Left lung (tissue), 4 donors: ENCODE measurements at regions not wholly inside any gene's neighbourhood (a gene's known extent, or its start where the extent isn't known, plus 50 kb on each side); places are given as distances from the start of the nearest gene placed in this dataset.
"Not testable (repeated sequence)": the region's sequence is repeated elsewhere in the genome, so short reads cannot be mapped to it uniquely, and the experiment has no call there.

Source experiments
- ATAC-seq: fragments of 200-7000 bp; cut with Tn5 transposase; one replicate; pipeline ENCODE4 v1.9.1; 2020; ENCODE audit warnings: moderate library complexity
- DNase-seq, 4 donors: peaks; one replicate each; pipeline ENCODE4 v3.0.0-alpha.2; 2013 to 2020
- H3K27ac ChIP-seq, 2 donors: fragments of 200-600 bp; sonication (generic) in 1 of 2; one replicate each; pipeline versions ENCODE4 v1.5.0 to v1.8.0; 2020 to 2021
- H3K27me3 ChIP-seq, 2 donors: fragments of 200-600 bp; sonication (generic) in 1 of 2; one replicate each; pipeline versions ENCODE4 v1.5.0 to v1.8.0; 2020 to 2021
- H3K36me3 ChIP-seq, 2 donors: fragments of 200-600 bp; sonication (generic) in 1 of 2; one replicate each; pipeline versions ENCODE4 v1.5.0 to v1.8.0; 2020 to 2021
- H3K4me1 ChIP-seq, 2 donors: fragments of 200-600 bp; one replicate each; pipeline ENCODE4 v1.8.0; 2021
- H3K4me3 ChIP-seq, 2 donors: fragments of 200-600 bp; sonication (generic) in 1 of 2; one replicate each; pipeline versions ENCODE4 v1.5.0 to v1.8.0; 2020 to 2021; ENCODE audit warnings: mild to moderate bottlenecking in 1 of 2
- H3K9me3 ChIP-seq, 2 donors: fragments of 200-600 bp; sonication (generic) in 1 of 2; one replicate each; pipeline versions ENCODE4 v1.5.0 to v1.8.0; 2020 to 2021
- intact Hi-C, 2 donors: fragments of 100-400 bp; cut with DNase I; formaldehyde crosslinking; loops; one replicate each; pipeline versions ENCODE4 v1.11.2 to v1.14.2; 2022
- TF ChIP-seq, protein P1 (sequence below), 2 donors: fragments of 200-600 bp; sonication (generic) in 1 of 2; IDR thresholded peaks; one replicate each; pipeline versions ENCODE4 v1.5.0 to v1.8.0; 2021; ENCODE audit warnings: antibody characterized with exemption in 2 of 2
- donor health status: DM: no; HTN: yes; CAD: no.
- donor health status: DM: no; HTN: no; CAD: no.

DNA sequence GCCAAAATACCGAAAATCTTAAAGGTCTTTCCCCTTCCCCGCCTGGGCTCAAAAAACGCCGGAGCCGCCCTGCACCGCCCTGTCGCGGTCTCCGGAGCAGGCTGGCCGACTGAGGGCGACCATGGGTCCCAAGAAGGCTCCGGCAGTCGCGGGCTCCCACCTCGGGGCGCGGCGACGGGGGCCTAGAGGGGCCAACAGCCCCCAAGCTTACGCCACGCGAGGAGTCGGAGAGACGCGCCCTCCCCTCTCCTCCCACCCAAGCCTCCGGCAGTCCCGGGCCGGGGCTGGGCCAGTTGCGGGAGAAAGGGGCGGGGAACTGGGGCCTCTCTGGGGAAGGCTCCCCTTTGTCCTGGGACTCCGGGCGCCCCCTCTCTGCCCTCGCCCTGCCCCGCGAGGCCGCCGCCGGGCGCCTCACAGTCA lies 69.2 kb downstream of the GOLGA8B start:
- no peak for ATAC-seq
- peaks cover 0 to 13% of the 10 kb centered on the region in 2 donors for H3K4me1 ChIP-seq
- DNase-seq = peak in 3 of 4 donors; percentile 69 to 86 (median 82)
- no peaks in the 10 kb centered on the region for H3K36me3 ChIP-seq
- TF ChIP-seq, protein P1, sequence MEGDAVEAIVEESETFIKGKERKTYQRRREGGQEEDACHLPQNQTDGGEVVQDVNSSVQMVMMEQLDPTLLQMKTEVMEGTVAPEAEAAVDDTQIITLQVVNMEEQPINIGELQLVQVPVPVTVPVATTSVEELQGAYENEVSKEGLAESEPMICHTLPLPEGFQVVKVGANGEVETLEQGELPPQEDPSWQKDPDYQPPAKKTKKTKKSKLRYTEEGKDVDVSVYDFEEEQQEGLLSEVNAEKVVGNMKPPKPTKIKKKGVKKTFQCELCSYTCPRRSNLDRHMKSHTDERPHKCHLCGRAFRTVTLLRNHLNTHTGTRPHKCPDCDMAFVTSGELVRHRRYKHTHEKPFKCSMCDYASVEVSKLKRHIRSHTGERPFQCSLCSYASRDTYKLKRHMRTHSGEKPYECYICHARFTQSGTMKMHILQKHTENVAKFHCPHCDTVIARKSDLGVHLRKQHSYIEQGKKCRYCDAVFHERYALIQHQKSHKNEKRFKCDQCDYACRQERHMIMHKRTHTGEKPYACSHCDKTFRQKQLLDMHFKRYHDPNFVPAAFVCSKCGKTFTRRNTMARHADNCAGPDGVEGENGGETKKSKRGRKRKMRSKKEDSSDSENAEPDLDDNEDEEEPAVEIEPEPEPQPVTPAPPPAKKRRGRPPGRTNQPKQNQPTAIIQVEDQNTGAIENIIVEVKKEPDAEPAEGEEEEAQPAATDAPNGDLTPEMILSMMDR (IDR thresholded peaks at IDR 0.05) = no peak
- H3K27me3 ChIP-seq = peaks cover 0 to 90% of the 10 kb centered on the region in 2 donors
- intact Hi-C loops = no loop called here
- peak overlapping the region in 1 of 2 donors; percentile 47 for H3K4me3 ChIP-seq
- H3K27ac ChIP-seq = peak overlapping the region in 1 of 2 donors; percentile 20
- H3K9me3 ChIP-seq = no peaks in the 10 kb centered on the region

DNA sequence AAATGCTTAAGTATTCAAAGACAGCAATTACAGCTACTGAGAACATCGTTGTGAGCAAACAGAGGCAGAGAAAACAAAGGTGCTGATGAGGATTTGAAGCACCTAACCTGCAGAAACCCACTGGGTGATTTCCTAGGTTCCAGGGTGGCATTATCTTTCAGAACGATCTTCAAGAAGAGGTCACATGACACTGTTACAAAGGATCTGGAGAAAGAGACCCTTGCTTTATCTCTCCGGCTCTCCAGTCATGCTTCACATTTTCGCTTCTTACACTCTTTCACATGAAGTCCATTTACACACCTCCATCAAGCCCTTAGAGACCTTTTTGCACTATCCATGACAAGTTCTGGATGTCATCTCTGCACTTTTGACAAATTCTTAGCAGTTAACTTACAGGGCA lies 70.8 kb downstream of the GOLGA8B start:
- Histone ChIP-seq H3K27ac (no peak overlapping the region), H3K27me3 (peaks cover 0 to 80% of the 10 kb centered on the region in 2 donors), H3K36me3 (no peaks in the 10 kb centered on the region), H3K4me1 (peaks cover 0 to 13% of the 10 kb centered on the region in 2 donors), H3K4me3 (no peak overlapping the region), H3K9me3 (no peaks in the 10 kb centered on the region)
- ATAC-seq (no peak), DNase-seq (no peak)
- TF ChIP-seq, protein P1 (IDR thresholded peaks at IDR 0.05) = no peak
- intact Hi-C loops = no loop called here

DNA sequence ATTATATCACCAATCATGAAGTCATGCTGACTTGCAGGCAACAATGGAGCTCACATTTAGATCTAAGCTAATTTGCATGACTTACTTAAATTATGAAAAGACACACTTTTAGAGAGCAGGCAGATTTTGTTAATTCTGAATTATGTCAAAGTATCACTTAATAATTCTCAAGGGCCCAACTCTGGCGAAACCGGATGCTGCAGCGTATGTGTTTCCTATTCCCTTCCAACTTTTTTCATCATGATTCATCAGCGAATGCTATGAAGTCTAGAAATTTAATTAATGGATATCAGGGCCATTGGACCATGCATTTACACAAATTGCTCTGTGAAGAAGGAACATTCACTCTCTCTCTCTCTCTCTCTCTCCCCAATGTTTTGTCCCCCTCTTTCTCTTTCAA lies 63.5 kb upstream of the GOLGA8A start:
- Histone ChIP-seq H3K9me3 (no peaks in the 10 kb centered on the region), H3K36me3 (no peaks in the 10 kb centered on the region), H3K4me3 (no peak overlapping the region), H3K27ac (no peak overlapping the region), H3K4me1 (no peaks in the 10 kb centered on the region), H3K27me3 (peaks cover 0 to 57% of the 10 kb centered on the region in 2 donors)
- TF ChIP-seq, protein P1 (IDR thresholded peaks at IDR 0.05) = no peak
- intact Hi-C loops = no loop called here
- DNase-seq = no peak
- ATAC-seq = no peak

DNA sequence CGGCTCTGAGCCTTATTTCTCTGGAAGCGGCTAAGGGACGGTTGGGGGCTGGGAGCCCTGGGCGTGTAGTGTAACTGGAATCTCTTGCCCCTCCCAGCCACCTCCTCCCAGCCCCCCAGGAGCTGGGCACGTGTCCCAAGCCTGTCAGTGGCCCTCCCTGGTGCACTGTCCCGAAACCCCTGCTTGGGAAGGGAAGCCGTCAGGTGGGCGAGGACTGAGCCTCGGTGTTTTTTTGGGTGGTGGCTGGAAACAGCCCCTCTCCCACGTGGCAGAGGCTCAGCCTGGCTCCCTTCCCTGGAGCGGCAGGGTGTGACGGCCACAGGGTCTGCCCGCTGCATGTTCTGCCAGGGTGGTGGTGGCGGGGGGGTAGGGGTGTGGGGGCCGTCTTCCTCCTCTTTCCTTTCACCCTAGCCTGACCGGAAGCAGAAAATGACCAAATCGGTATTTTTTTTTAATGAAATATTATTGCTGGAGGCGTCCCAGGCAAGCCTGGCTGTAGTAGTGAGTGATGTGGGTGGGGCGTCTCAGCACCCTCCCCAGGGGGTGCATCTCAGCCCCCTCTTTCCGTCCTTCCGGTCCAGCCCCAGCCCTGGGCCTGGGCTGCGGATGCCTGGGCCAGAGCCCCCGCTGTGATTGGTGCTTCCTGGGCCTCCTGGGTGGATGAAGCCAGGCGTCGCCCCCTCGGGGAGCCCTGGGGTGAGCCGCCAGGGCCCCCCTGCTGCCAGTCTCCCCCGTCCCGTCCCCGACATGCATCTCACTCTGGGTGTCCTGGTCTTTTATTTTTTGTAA lies 58.8 kb upstream of the GOLGA8A start:
- Histone ChIP-seq H3K36me3 (no peaks in the 10 kb centered on the region), H3K9me3 (no peaks in the 10 kb centered on the region), H3K4me1 (peaks cover 0 to 7% of the 10 kb centered on the region in 2 donors), H3K4me3 (no peak overlapping the region), H3K27me3 (peaks cover 0 to 97% of the 10 kb centered on the region in 2 donors), H3K27ac (no peak overlapping the region)
- intact Hi-C loops = no loop called here
- ATAC-seq = no peak
- TF ChIP-seq, protein P1 (IDR thresholded peaks at IDR 0.05) = no peak
- peak in 1 of 4 donors; percentile 70 for DNase-seq

DNA sequence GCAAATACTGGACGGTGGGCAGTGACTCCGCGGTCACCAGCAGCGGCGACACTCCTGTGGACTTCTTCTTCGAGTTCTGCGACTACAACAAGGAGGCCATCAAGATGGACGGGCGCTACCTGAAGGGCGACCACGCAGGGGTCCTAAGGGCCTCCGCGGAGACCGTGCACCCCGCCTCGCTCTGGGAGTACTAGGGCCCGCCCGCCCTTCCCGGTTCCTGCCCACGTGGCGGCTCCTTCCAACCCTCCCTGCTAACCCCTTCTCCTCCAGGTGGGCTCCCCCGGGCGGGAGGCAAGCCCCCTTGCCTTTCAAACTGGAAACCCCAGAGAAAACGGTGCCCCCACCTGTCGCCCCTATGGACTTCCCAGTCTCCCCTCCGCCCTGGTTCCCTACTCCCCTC lies 58.1 kb upstream of the GOLGA8A start:
- H3K4me1 ChIP-seq, ATAC-seq, H3K27ac ChIP-seq, H3K36me3 ChIP-seq, H3K9me3 ChIP-seq, intact Hi-C loops, H3K4me3 ChIP-seq: not testable (repeated sequence)
- peaks cover 0 to 97% of the 10 kb centered on the region in 2 donors for H3K27me3 ChIP-seq
- peak in 1 of 4 donors; percentile 80 for DNase-seq

DNA sequence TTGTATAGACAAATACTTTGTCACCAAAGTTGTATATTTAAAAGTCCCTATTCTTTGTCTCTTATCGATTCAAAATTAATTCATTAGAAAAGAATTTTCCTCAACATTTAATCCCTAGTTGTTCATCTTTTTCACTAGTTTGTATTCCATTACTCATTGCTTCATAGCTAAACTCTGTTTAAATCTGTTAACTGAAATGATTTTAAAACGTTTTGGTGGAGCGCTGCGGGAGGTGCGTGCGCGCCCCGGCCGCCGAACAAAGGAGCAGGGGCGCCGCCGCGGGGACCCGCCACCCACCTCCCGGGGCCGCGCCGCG lies 56.4 kb upstream of the GOLGA8A start:
- TF ChIP-seq, protein P1 (IDR thresholded peaks at IDR 0.05) = no peak
- H3K4me3 ChIP-seq = no peak overlapping the region
- no peak overlapping the region for H3K27ac ChIP-seq
- H3K36me3 ChIP-seq = no peaks in the 10 kb centered on the region
- ATAC-seq (no peak), DNase-seq (no peak)
- intact Hi-C loops = no loop called here
- H3K4me1 ChIP-seq = peaks cover 0 to 7% of the 10 kb centered on the region in 2 donors
- H3K27me3 ChIP-seq = peaks cover 0 to 100% of the 10 kb centered on the region in 2 donors
- no peaks in the 10 kb centered on the region for H3K9me3 ChIP-seq
